Activated naive CD8-positive, alpha-beta T cell treated with anti-CD3 and anti-CD28 coated beads, Interleukin-2, amount 10 ng/mL, durations not matched to agents 7 days and 5 days (primary cell): ENCODE measurements at regions not wholly inside any gene's neighbourhood (a gene's known extent, or its start where the extent isn't known, plus 50 kb on each side); places are given as distances from the start of the nearest gene placed in this dataset.

ENCODE experiments used
- ATAC-seq: fragments of 150-1000 bp; cut with Tn5 transposase; one replicate; pipeline ENCODE4 v1.10.0; 2021; ENCODE audit warnings: low read depth, moderate library complexity
- POLR2A ChIA-PET: fragments of 350-600 bp; sonication (Branson Sonifier 250); formaldehyde crosslinking; loops from one replicate; lab custom pipeline; 2021; ENCODE audit warnings: antibody characterized with exemption; lab: Charles Lee
- DNase-seq: peaks from one replicate; pipeline ENCODE4 v3.0.0; 2021
- H3K27ac Mint-ChIP-seq: one replicate; pipeline ENCODE4 v1.8.0; 2022; ENCODE audit warnings: mild to moderate bottlenecking, mixed read lengths
- H3K27me3 Mint-ChIP-seq: one replicate; pipeline ENCODE4 v1.8.0; 2022; ENCODE audit warnings: mild to moderate bottlenecking, moderate library complexity, mixed read lengths
- H3K36me3 Mint-ChIP-seq: one replicate; pipeline ENCODE4 v1.8.0; 2021; ENCODE audit warnings: mild to moderate bottlenecking, mixed read lengths
- H3K4me1 Mint-ChIP-seq: one replicate; pipeline ENCODE4 v1.8.0; 2021; ENCODE audit warnings: mixed read lengths
- H3K4me3 Mint-ChIP-seq: one replicate; pipeline ENCODE4 v1.8.0; 2022; ENCODE audit warnings: mild to moderate bottlenecking, moderate library complexity, mixed read lengths
- H3K9me3 Mint-ChIP-seq: one replicate; pipeline ENCODE4 v1.8.0; 2021; ENCODE audit warnings: mixed read lengths

DNA sequence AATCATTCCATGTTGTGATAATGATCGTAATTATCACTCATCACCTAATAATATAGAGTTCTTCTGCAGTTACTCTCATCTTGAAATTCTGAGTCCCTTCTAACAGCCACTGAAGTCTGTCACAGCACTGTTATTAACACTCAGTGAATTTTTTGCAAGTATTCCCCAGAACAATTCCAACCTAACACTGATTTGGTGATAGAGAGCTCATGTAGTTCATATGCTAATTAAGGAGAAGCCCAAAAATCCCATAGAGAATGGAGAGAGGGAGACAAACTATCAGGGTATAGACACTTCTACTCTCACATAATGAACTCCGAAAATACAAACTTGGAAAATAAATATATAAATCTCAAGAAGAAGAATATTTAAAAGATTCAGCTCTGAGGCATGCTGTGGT, 1253.4 kb upstream of the NXPH2 start:
- H3K4me1 Mint-ChIP-seq = no peaks in the 10 kb centered on the region
- no peak overlapping the region for H3K4me3 Mint-ChIP-seq
- H3K27me3 Mint-ChIP-seq = no peaks in the 10 kb centered on the region
- H3K27ac Mint-ChIP-seq = no peak overlapping the region
- DNase-seq = no peak
- ATAC-seq = no peak
- H3K9me3 Mint-ChIP-seq = peaks cover 4% of the 10 kb centered on the region
- H3K36me3 Mint-ChIP-seq = no peaks in the 10 kb centered on the region
- POLR2A ChIA-PET = no interaction called here

DNA sequence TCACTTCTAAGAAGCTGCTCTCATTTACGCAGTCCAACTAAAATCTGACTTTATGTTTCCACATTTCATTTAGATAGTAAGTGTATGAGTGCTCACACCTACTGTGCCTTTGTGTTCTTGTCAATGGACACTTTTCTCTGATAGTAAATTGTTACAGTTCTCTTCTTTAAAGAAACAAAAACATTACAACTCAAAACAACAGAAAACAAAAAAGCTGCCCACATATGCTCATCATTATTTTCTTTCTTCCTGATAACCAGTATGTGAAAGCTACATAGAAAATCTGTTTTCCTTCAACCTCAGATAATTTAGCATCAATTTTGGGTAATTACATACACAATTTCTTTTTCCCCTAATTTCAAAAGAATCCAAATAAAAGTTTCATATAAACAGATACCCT, 1247.8 kb upstream of the NXPH2 start:
- ATAC-seq (no peak), DNase-seq (no peak)
- POLR2A ChIA-PET = no interaction called here
- no peaks in the 10 kb centered on the region for H3K36me3 Mint-ChIP-seq
- H3K27ac Mint-ChIP-seq = no peak overlapping the region
- no peak overlapping the region for H3K4me3 Mint-ChIP-seq
- H3K27me3 Mint-ChIP-seq = no peaks in the 10 kb centered on the region
- H3K9me3 Mint-ChIP-seq = peaks cover 5% of the 10 kb centered on the region
- H3K4me1 Mint-ChIP-seq = no peaks in the 10 kb centered on the region

DNA sequence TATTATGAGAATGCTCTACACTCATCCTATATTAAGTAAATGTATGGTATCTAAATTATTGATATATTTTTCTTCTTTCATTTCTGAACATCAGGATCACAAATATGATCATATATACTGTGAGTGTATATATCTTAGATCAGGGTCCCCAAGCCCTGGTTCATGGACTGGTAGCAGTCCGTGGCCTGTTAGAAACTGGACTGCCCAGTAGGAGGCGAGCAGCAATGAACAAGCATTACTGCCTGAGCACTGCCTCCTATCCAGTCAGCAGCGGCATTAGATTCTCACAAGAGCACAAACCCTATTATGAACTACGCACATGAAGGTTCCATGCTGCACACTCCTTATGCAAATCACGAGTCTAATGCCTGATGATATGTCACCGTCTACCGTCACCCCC, 1247.1 kb upstream of the NXPH2 start:
- POLR2A ChIA-PET = no interaction called here
- DNase-seq = no peak
- H3K36me3 Mint-ChIP-seq = no peaks in the 10 kb centered on the region
- H3K9me3 Mint-ChIP-seq = peaks cover 5% of the 10 kb centered on the region
- H3K27ac Mint-ChIP-seq = no peak overlapping the region
- no peaks in the 10 kb centered on the region for H3K4me1 Mint-ChIP-seq
- no peak overlapping the region for H3K4me3 Mint-ChIP-seq
- no peak for ATAC-seq
- H3K27me3 Mint-ChIP-seq = no peaks in the 10 kb centered on the region

DNA sequence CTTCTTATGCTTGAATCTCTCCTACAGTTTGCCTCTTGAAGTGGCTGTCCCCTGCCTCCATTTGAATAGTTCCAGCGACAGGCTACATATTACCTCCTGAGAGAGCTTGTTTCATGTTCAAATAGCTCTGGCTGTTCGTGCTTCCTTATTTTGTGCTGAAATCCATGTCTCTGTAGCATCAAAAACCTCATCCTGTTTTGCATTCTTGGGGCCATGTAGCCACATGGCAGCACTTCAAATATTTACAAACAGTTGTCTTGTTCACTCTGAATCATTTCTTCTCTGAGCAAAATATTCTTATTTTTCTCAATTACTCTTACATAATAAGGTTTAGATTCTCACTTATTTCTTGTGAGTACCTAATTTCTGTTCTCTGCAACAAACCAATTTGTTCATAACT, 1243.1 kb upstream of the NXPH2 start:
- Mint-ChIP-seq H3K4me1 (no peaks in the 10 kb centered on the region), H3K27ac (no peak overlapping the region), H3K9me3 (peaks cover 4% of the 10 kb centered on the region), H3K36me3 (no peaks in the 10 kb centered on the region), H3K4me3 (no peak overlapping the region), H3K27me3 (no peaks in the 10 kb centered on the region)
- POLR2A ChIA-PET = no interaction called here
- DNase-seq (no peak), ATAC-seq (no peak)

DNA sequence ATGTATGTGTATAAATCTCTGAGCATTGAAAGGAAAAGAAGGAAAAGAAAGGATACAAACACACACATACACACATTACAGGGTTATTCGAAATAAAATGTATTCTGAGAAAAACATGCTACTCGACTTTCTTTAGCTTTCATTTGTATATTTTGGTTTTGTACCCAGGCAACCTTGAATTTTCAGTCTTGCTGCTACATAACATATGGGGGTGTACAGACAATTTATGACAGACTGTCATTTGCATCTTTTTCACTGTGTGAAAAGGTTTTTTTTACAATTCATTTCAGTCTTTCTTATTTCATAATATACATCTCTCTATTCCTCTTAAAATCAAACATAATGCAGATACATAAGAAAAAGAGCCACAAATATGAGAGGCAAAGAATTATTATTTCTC, 1238.4 kb upstream of the NXPH2 start:
- DNase-seq = no peak
- H3K27me3 Mint-ChIP-seq = no peaks in the 10 kb centered on the region
- H3K9me3 Mint-ChIP-seq = peaks cover 1% of the 10 kb centered on the region
- no peak overlapping the region for H3K27ac Mint-ChIP-seq
- no peaks in the 10 kb centered on the region for H3K4me1 Mint-ChIP-seq
- no peaks in the 10 kb centered on the region for H3K36me3 Mint-ChIP-seq
- ATAC-seq = no peak
- H3K4me3 Mint-ChIP-seq = no peak overlapping the region
- POLR2A ChIA-PET = no interaction called here

DNA sequence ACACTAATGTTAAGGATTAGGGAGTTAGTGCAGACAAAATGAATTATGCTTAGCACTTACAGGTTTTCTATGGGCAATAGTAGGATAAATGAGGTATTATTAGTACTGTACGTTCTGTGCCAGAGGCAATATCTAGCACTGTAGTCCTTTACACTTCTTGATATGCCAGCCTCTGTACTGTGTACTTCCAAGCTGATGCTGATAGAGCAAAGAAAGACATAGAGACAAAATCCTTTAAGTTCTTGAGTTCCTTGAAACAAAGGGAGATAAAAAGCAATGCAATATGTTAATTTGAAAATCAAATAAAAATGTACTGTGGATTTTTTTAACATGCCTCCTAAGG, 1234.0 kb upstream of the NXPH2 start:
- Mint-ChIP-seq H3K9me3 (peaks cover 4% of the 10 kb centered on the region), H3K36me3 (no peaks in the 10 kb centered on the region), H3K4me3 (no peak overlapping the region), H3K27me3 (no peaks in the 10 kb centered on the region), H3K4me1 (no peaks in the 10 kb centered on the region), H3K27ac (no peak overlapping the region)
- POLR2A ChIA-PET = no interaction called here
- ATAC-seq = no peak
- no peak for DNase-seq

DNA sequence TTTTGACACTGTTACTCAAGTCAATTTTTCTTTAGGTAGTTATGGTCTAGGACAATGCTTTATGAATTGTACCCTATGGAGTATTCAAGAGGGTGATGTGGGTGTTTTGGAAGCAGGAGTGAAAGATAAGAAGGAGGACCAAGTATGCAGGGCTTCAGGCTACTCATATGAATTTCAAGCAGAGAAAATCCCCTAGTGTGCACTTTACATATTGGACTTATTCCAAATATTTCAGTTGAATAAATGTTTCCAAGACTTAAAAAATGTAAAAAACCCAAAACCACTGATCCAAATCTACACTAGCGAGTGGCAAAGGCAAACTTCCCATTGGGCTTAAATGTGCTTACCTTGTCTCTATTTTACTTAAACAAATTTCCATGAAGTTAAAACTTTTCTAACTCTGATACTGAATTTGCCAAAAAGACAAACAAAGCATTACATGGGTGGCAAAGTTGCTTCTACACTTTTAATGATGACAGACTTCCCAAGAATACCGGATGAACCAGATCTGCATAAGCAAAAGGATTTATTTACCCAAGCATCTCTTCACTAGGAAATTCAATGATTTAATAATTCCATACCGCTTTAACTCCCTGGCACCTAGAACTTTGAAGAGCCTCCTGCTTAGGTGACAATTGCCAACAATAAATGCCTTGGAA, 1233.5 kb upstream of the NXPH2 start:
- peaks cover 4% of the 10 kb centered on the region for H3K9me3 Mint-ChIP-seq
- no peak for DNase-seq
- no peak overlapping the region for H3K27ac Mint-ChIP-seq
- H3K4me1 Mint-ChIP-seq = no peaks in the 10 kb centered on the region
- no peaks in the 10 kb centered on the region for H3K27me3 Mint-ChIP-seq
- no peak overlapping the region for H3K4me3 Mint-ChIP-seq
- no peak for ATAC-seq
- no peaks in the 10 kb centered on the region for H3K36me3 Mint-ChIP-seq
- POLR2A ChIA-PET = no interaction called here

DNA sequence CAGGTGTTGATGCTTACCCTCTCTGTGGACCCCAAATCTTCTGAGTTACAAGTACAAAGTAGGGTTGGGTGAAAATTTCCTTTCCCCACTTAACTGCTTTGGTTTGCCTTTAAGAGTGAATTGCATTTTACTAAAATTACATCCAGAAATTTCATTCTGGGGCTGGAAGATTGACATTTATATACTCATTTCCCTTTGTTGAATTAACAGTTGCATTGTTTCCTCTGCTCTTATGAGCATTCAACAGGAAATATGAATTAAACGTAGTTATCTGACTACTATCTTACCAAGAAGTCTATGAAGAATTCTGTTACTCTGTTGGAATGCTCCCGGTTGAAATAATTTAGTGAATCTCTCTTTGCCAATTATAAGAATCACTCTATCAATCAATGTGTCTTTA, 1231.1 kb upstream of the NXPH2 start:
- POLR2A ChIA-PET = no interaction called here
- Mint-ChIP-seq H3K27ac (no peak overlapping the region), H3K4me3 (no peak overlapping the region), H3K27me3 (no peaks in the 10 kb centered on the region), H3K9me3 (peaks cover 4% of the 10 kb centered on the region), H3K4me1 (no peaks in the 10 kb centered on the region), H3K36me3 (no peaks in the 10 kb centered on the region)
- ATAC-seq (no peak), DNase-seq (no peak)

DNA sequence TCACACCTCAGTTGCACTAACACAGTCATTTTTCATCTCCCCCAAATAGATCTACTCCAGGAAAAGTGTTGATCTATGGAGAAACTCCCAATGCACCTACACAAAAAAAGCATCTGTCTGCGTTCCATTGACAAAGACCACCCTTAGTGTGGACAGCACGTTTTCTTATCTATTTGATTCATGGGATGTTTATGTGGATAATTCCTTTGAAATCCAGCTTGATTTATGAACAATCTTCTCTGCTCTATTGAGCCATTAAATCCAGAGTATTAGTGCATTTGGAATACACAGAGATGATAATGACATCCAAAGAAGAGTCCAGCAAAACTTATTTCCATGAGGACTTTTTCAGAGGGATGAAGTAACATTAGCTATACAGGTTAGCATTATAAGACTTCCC, 1221.9 kb upstream of the NXPH2 start:
- H3K27me3 Mint-ChIP-seq = no peaks in the 10 kb centered on the region
- DNase-seq (no peak), ATAC-seq (no peak)
- H3K4me3 Mint-ChIP-seq = no peak overlapping the region
- no peaks in the 10 kb centered on the region for H3K36me3 Mint-ChIP-seq
- no peaks in the 10 kb centered on the region for H3K4me1 Mint-ChIP-seq
- H3K9me3 Mint-ChIP-seq = peaks cover 2% of the 10 kb centered on the region
- no peak overlapping the region for H3K27ac Mint-ChIP-seq
- POLR2A ChIA-PET = no interaction called here

DNA sequence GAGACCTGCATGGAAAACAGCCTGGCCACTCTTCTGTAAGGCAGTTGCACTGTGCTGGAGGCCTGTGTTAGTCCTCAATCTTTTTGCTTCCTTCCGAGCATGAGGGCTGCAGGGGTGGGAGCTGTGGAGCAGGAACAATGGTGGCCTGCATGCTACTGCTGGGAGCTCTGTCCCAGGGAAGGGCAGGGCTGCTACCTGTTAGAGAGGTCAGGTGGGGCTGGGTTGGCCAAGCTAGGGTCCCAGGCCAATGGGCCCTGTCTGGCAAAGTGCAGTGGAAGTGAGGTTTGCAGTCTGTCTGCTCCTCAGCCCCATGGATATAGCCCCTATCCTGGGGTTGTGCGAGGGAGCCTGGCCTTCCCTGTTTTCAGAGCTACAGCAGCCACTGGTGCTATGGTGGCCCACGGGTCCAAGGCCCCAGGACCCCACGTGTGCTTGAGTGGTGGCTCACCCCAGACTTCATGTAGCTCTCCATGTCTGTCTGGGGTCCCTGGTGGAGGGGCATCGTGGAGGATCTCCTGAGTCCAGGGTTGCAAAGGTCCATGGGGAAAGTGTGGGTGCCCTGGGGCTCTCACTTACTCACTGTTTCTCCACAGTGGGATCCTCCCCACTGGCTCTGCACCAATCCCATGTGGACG, 1212.6 kb upstream of the NXPH2 start:
- Mint-ChIP-seq H3K4me3 (no peak overlapping the region), H3K27me3 (no peaks in the 10 kb centered on the region), H3K4me1 (no peaks in the 10 kb centered on the region), H3K36me3 (no peaks in the 10 kb centered on the region), H3K27ac (no peak overlapping the region), H3K9me3 (peaks cover 4% of the 10 kb centered on the region)
- no peak for ATAC-seq
- DNase-seq = no peak
- POLR2A ChIA-PET = no interaction called here

DNA sequence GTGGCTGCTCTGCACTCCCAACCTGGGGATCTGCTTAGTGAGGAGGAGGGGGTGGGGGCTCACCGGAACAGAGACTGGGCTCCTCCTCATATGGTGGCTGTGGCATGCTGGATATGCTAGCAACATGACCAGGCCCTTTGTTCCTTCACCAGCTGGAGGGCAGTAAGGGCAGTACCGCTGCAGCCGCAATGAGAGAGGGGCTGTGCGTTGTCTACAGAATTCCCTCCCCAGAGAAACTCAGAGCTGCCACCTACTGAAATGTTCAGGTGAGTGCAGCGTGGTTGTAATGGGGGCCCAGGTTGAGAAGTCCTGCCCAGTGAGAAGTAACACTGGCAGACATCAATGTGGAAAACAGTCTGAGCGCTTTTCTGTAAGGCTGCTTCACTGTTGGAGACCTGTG, 1211.9 kb upstream of the NXPH2 start:
- H3K27ac Mint-ChIP-seq = no peak overlapping the region
- H3K9me3 Mint-ChIP-seq = peaks cover 9% of the 10 kb centered on the region
- POLR2A ChIA-PET = no interaction called here
- no peaks in the 10 kb centered on the region for H3K27me3 Mint-ChIP-seq
- ATAC-seq = no peak
- H3K4me1 Mint-ChIP-seq = no peaks in the 10 kb centered on the region
- no peaks in the 10 kb centered on the region for H3K36me3 Mint-ChIP-seq
- no peak for DNase-seq
- H3K4me3 Mint-ChIP-seq = no peak overlapping the region

DNA sequence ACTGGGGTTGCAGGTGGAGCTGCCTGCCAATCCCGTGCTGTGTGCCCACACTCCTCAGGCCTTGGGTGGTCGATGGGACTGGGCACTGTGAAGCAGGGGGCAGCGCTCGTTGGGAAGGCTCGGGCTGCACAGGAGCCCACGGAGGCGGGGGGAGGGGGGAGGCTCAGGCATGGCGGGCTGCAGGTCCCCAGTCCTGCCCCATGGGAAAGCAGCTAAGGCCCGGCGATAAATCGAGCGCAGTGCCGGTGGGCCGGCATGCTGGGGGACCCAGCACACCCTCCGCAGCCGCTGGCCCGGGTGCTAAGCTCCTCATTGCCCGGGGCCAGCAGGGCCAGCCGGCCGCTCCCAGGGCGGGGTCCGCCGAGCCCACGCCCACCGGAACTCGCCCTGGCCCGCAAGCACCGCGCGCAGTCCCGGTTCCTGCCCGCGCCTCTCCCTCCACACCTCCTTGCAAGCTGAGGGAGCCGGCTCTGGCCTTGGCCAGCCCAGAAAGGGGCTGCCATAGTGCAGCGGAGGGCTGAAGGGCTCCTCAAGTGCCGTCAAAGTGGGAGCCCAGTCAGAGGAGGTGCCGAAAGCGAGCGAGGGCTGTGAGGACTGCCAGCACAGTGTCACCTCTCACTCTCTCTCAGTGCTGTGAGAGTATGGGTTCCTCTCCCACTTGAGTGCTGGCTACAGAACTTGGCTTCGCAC, 1210.6 kb upstream of the NXPH2 start:
- no peak for DNase-seq
- Mint-ChIP-seq H3K36me3 (no peaks in the 10 kb centered on the region), H3K27ac (no peak overlapping the region), H3K4me1 (no peaks in the 10 kb centered on the region), H3K27me3 (no peaks in the 10 kb centered on the region), H3K4me3 (no peak overlapping the region), H3K9me3 (peaks cover 9% of the 10 kb centered on the region)
- POLR2A ChIA-PET = no interaction called here
- ATAC-seq = no peak

DNA sequence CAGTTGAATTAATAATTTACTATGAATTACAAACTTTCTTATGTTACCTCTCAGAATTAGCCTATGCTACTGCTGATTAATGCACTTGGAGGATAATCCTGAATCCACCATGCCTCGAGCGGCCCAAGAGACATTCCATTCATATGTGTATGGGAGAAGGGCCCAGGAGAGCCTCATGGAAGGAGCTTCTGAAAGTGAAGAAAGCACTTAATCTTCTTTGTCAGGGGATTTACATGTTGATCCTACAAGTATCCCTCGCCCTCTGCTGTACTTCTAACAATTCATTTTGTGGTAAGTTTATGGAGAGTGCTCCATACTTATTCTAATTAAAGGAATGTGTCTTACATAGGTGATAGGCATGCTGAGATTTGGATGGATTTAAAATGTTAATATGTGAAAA, 1189.1 kb upstream of the NXPH2 start:
- DNase-seq (no peak), ATAC-seq (no peak)
- H3K27me3 Mint-ChIP-seq = no peaks in the 10 kb centered on the region
- no peak overlapping the region for H3K27ac Mint-ChIP-seq
- H3K9me3 Mint-ChIP-seq = peaks cover 3% of the 10 kb centered on the region
- no peaks in the 10 kb centered on the region for H3K36me3 Mint-ChIP-seq
- no peak overlapping the region for H3K4me3 Mint-ChIP-seq
- H3K4me1 Mint-ChIP-seq = no peaks in the 10 kb centered on the region
- POLR2A ChIA-PET = no interaction called here

DNA sequence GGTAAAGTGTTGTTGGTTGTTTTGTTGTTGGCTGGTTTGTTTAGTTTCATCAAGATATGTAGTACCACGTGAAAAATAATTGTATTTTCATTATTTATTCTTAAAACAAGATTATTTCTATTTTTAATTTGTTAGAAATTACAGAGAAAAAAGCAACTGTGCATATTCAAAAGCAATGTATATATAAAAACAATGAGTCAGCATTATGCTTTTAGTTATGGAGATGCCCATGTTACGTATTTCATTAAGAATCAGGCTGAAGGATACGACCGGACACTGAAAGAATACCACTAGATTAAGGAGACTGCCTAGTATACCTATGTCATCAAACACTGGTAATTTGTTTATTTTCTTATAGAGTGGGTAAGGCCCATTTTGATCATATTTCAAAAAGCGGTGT, 1188.4 kb upstream of the NXPH2 start:
- Mint-ChIP-seq H3K27me3 (no peaks in the 10 kb centered on the region), H3K4me3 (no peak overlapping the region), H3K9me3 (peaks cover 3% of the 10 kb centered on the region), H3K27ac (no peak overlapping the region), H3K4me1 (no peaks in the 10 kb centered on the region), H3K36me3 (no peaks in the 10 kb centered on the region)
- no peak for DNase-seq
- POLR2A ChIA-PET = no interaction called here
- no peak for ATAC-seq
